Colonic mucosa (tissue), 4 donors: ENCODE measurements at regions not wholly inside any gene's neighbourhood (a gene's known extent, or its start where the extent isn't known, plus 50 kb on each side); places are given as distances from the start of the nearest gene placed in this dataset.

Experiments used
- DNase-seq: peaks from one replicate; pipeline ENCODE4 v3.0.0-alpha.2; 2020
- H3K27ac ChIP-seq: fragments of 200-600 bp; one replicate; pipeline ENCODE4 v1.8.0; 2021
- H3K27me3 ChIP-seq: fragments of 200-600 bp; one replicate; pipeline ENCODE4 v1.8.0; 2021
- H3K36me3 ChIP-seq: fragments of 200-600 bp; one replicate; pipeline ENCODE4 v1.8.0; 2021
- H3K4me1 ChIP-seq: fragments of 200-600 bp; one replicate; pipeline ENCODE4 v1.8.0; 2021; ENCODE audit warnings: mild to moderate bottlenecking
- H3K4me3 ChIP-seq: fragments of 200-600 bp; one replicate; pipeline ENCODE4 v1.8.0; 2021
- H3K9ac ChIP-seq, 2 donors: one replicate each; pipeline ENCODE4 v1.7.0; 2013; ENCODE audit warnings: control low read depth in 2 of 2, low read depth in 2 of 2, low read length in 2 of 2
- H3K9me3 ChIP-seq: fragments of 200-600 bp; one replicate; pipeline ENCODE4 v1.8.0; 2021
- intact Hi-C: fragments of 100-400 bp; cut with DNase I; formaldehyde crosslinking; loops from one replicate; pipeline ENCODE4 v1.14.1; 2022
- TF ChIP-seq, protein P1 (sequence below): fragments of 200-600 bp; IDR thresholded peaks from one replicate; pipeline ENCODE4 v1.8.0; 2022; ENCODE audit warnings: antibody characterized with exemption, mild to moderate bottlenecking
- donor health status: healthy.
- donor health status: DM: no; HTN: no; CAD: no.
- donor health status: DM: no; HTN: no; CAD: no.

DNA sequence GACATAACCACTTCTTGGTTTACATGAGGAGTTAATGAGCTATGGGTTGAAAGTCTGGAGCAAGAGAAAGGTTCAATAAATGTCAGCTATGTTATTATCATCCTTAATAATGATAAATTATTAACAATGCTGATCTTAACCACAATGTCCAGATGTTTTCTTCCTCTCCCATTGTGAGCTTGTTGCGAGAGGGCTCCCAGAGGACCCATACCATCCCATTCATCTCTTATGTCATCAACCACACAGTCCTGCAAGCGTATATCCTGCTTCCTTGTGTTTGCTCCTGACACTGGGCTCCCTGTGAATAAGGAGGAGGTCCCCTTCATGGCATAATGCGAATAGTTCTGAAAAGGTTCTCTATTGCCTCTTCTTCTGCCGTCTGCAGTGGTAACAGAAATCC, 266.8 kb downstream of the TLE3 start:
- TF ChIP-seq, protein P1, sequence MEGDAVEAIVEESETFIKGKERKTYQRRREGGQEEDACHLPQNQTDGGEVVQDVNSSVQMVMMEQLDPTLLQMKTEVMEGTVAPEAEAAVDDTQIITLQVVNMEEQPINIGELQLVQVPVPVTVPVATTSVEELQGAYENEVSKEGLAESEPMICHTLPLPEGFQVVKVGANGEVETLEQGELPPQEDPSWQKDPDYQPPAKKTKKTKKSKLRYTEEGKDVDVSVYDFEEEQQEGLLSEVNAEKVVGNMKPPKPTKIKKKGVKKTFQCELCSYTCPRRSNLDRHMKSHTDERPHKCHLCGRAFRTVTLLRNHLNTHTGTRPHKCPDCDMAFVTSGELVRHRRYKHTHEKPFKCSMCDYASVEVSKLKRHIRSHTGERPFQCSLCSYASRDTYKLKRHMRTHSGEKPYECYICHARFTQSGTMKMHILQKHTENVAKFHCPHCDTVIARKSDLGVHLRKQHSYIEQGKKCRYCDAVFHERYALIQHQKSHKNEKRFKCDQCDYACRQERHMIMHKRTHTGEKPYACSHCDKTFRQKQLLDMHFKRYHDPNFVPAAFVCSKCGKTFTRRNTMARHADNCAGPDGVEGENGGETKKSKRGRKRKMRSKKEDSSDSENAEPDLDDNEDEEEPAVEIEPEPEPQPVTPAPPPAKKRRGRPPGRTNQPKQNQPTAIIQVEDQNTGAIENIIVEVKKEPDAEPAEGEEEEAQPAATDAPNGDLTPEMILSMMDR = no peak
- Histone ChIP-seq H3K9me3 (no peaks in the 10 kb centered on the region), H3K27me3 (no peaks in the 10 kb centered on the region), H3K9ac (no peak overlapping the region), H3K4me3 (no peak overlapping the region), H3K36me3 (no peaks in the 10 kb centered on the region), H3K27ac (no peak overlapping the region), H3K4me1 (no peaks in the 10 kb centered on the region)
- no peak for DNase-seq
- intact Hi-C loops = no loop called here

DNA sequence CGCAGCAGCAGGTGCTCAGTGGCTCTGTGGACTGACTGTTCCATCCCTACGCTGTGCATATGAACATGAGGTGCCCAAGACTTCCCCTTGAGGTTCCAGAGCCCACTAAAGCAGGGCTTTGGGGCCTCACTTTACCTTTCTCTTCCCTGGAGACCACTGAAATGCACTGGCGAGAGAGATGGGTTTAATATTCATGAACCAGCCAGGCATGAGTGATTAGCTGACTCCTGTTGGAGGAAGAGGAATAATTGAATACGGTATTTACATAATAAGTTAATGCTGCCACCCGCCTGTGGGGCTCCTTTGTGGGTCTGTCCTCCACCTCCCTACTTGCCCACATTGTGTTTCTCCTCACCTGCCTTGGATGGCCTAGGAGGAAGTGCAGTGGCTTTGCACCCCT, 263.4 kb downstream of the TLE3 start:
- H3K27me3 ChIP-seq = no peaks in the 10 kb centered on the region
- no peaks in the 10 kb centered on the region for H3K9me3 ChIP-seq
- no peak for DNase-seq
- no peak overlapping the region for H3K27ac ChIP-seq
- TF ChIP-seq, protein P1 = no peak
- intact Hi-C loops = no loop called here
- H3K4me3 ChIP-seq = no peak overlapping the region
- no peaks in the 10 kb centered on the region for H3K4me1 ChIP-seq
- H3K36me3 ChIP-seq = no peaks in the 10 kb centered on the region
- H3K9ac ChIP-seq = no peak overlapping the region

DNA sequence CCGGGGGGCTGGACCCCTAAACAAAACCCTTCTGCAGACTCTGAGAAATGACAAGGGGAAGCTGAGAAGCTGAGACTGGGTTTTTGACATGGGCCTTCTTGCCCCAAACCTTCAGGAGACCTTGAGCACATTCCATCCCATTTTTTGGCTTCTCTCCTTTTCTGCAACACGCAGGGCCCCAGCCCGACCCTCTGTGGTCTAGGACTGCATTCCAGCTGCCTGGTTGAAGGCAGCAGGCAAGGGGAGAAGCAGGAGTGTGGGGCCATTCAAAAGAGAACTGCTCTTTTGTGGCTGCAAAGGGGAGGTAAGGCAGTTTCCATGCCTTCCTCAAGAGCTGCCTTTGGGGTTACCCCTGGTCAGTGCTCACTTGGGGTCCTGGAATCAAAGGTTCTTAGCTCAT, 263.0 kb downstream of the TLE3 start:
- DNase-seq = no peak
- no peaks in the 10 kb centered on the region for H3K36me3 ChIP-seq
- no peaks in the 10 kb centered on the region for H3K4me1 ChIP-seq
- no peak overlapping the region for H3K9ac ChIP-seq
- H3K27ac ChIP-seq = no peak overlapping the region
- no peaks in the 10 kb centered on the region for H3K27me3 ChIP-seq
- H3K4me3 ChIP-seq = no peak overlapping the region
- no peaks in the 10 kb centered on the region for H3K9me3 ChIP-seq
- TF ChIP-seq, protein P1 = no peak
- intact Hi-C loops = no loop called here

DNA sequence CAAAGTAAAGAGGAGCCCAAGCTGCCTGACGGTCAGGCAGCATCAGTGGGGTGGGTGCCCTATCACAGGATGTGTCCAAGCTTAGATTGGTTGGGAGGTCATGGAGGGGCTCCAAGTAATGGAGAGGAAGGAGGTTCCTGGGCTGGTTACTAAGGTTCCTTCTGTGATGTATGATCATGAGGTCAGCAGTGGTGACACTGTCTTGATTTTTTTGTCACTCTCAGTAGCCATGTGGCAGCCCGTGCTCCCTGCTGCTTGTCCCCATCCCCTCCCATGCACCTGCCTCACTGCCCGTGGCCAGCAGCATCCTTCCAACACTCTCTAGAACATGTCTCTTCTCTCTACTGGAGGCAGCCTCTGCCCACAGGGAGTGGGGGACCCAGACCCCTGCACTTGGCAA, 261.7 kb downstream of the TLE3 start:
- H3K9me3 ChIP-seq = no peaks in the 10 kb centered on the region
- H3K27ac ChIP-seq = no peak overlapping the region
- H3K4me1 ChIP-seq = no peaks in the 10 kb centered on the region
- H3K9ac ChIP-seq = no peak overlapping the region
- no peaks in the 10 kb centered on the region for H3K27me3 ChIP-seq
- intact Hi-C loops = no loop called here
- no peaks in the 10 kb centered on the region for H3K36me3 ChIP-seq
- TF ChIP-seq, protein P1 = no peak
- H3K4me3 ChIP-seq = no peak overlapping the region
- no peak for DNase-seq

DNA sequence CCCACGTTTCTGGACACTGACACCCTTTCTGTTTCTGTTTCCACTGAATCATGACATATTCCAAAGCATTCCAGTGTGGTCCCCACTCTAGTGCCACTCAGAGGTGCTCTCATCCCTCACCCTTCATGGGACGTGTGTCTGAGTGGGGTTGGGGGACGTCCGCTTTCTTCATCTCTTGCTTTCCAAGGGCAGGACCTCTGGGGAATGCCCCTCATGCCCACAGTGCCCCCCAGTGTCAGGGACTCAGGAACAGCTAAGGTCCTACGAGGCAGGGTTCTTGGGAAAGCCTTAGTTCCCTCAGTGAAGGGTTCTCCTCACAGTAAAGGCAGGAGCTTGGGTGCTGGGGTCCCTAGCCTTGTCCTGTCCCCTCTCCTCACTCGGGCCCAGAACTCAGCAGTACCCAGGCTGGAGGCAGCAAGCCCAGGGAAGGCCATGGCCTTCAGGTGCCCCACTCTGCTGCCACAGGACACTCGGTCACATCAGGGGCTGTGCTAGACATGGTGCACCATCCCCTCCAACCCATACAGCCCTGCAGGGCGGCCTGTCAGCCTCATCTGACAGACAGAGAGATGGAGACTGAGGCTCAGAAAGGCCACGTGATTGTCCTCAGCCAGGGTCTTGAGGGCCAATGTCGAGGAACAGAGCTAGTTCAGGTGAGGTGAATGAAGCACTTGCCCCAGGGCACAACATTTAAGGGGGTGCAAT, 261.0 kb downstream of the TLE3 start:
- intact Hi-C loops = no loop called here
- TF ChIP-seq, protein P1 = no peak
- H3K36me3 ChIP-seq = no peaks in the 10 kb centered on the region
- H3K4me1 ChIP-seq = no peaks in the 10 kb centered on the region
- no peak overlapping the region for H3K9ac ChIP-seq
- no peaks in the 10 kb centered on the region for H3K9me3 ChIP-seq
- no peaks in the 10 kb centered on the region for H3K27me3 ChIP-seq
- no peak overlapping the region for H3K27ac ChIP-seq
- no peak overlapping the region for H3K4me3 ChIP-seq
- DNase-seq = no peak
